ENCODE measurements at regions not wholly inside any gene's neighbourhood (a gene's known extent, or its start where the extent isn't known, plus 50 kb on each side); places are given as distances from the start of the nearest gene placed in this dataset.

GRCh38 chr6:88294702-88295101 is 128.6 kb upstream of the CNR1 start:
- H3K4me3 ChIP-seq (ENCODE audit: insufficient read depth, low read length, poor library complexity, severe bottlenecking) = no peak overlapping the region
- H3K27ac ChIP-seq (ENCODE audit: low read depth, low read length) = no peak overlapping the region
- no peaks in the 10 kb centered on the region for H4K20me1 ChIP-seq (ENCODE audit: low read depth, low read length)
- no peak overlapping the region for H3K4me2 ChIP-seq (ENCODE audit: low read depth, low read length, poor library complexity, severe bottlenecking)
- H3K36me3 ChIP-seq (ENCODE audit: low read length) = no peaks in the 10 kb centered on the region; the same call in 1 of the 2 replicates
- peaks cover 9% of the 10 kb centered on the region; the same call in 1 of the 2 replicates for H3K9me3 ChIP-seq (ENCODE audit: insufficient read depth, low read length)
- no peak overlapping the region for H2AFZ ChIP-seq (ENCODE audit: low read depth, low read length, severe bottlenecking)
- no peaks in the 10 kb centered on the region for H3K9me2 ChIP-seq (replicated peaks; ENCODE audit: insufficient read depth, low read length)
- H3F3A ChIP-seq (ENCODE audit: insufficient read depth) = no peaks in the 10 kb centered on the region
- TF ChIP-seq EZH2phosphoT487 (conservative IDR thresholded peaks at IDR 0.05; ENCODE audit: low read length) = no peak
- TF ChIP-seq CTCF (IDR thresholded peaks at IDR 0.05; ENCODE audit: insufficient read depth, low read length, poor library complexity, severe bottlenecking) = no peak
- no peaks in the 10 kb centered on the region for H3K79me2 ChIP-seq (ENCODE audit: insufficient read depth, low read length)
- no peak overlapping the region for H3K9ac ChIP-seq (ENCODE audit: low read length)
- H3K27me3 ChIP-seq (ENCODE audit: low read length) = no peaks in the 10 kb centered on the region

GRCh38 chr6:88290411-88290810 is 124.3 kb upstream of the CNR1 start:
- H2AFZ ChIP-seq (ENCODE audit: low read depth, low read length, severe bottlenecking) = no peak overlapping the region
- no peak overlapping the region for H3K9ac ChIP-seq (ENCODE audit: low read length)
- H3K9me3 ChIP-seq (ENCODE audit: insufficient read depth, low read length) = peaks cover 9% of the 10 kb centered on the region; the same call in 1 of the 2 replicates
- no peaks in the 10 kb centered on the region for H4K20me1 ChIP-seq (ENCODE audit: low read depth, low read length)
- H3F3A ChIP-seq (ENCODE audit: insufficient read depth) = no peaks in the 10 kb centered on the region
- no peaks in the 10 kb centered on the region; the same call in 1 of the 2 replicates for H3K36me3 ChIP-seq (ENCODE audit: low read length)
- TF ChIP-seq CTCF (IDR thresholded peaks at IDR 0.05; ENCODE audit: insufficient read depth, low read length, poor library complexity, severe bottlenecking) (no peak), EZH2phosphoT487 (conservative IDR thresholded peaks at IDR 0.05; ENCODE audit: low read length) (no peak)
- no peak overlapping the region for H3K27ac ChIP-seq (ENCODE audit: low read depth, low read length)
- H3K79me2 ChIP-seq (ENCODE audit: insufficient read depth, low read length) = no peaks in the 10 kb centered on the region
- H3K4me3 ChIP-seq (ENCODE audit: insufficient read depth, low read length, poor library complexity, severe bottlenecking) = no peak overlapping the region
- no peak overlapping the region for H3K4me2 ChIP-seq (ENCODE audit: low read depth, low read length, poor library complexity, severe bottlenecking)
- no peaks in the 10 kb centered on the region for H3K27me3 ChIP-seq (ENCODE audit: low read length)
- H3K9me2 ChIP-seq (replicated peaks; ENCODE audit: insufficient read depth, low read length) = no peaks in the 10 kb centered on the region

DNA sequence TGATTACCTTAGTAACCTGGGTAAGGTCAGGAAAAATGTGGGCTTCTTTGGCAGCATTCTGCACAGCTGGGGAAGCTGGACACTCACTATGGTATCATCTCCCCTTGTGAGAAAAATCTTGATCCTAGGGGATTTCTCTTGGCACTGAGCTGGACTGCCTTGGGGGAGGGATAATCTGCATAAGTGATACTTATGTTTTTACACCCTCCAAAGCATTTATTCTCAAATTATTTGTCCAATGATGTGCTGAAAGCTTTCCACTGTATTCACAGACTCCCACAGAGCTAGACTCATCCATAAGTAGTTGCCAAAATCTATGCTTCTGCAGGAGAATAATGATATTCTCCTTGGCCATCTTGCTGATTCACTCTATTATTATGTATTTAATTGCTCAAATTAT is 121.5 kb upstream of the CNR1 start:
- no peak overlapping the region for H3K9ac ChIP-seq (ENCODE audit: low read length)
- no peak overlapping the region for H3K4me2 ChIP-seq (ENCODE audit: low read depth, low read length, poor library complexity, severe bottlenecking)
- H3K4me3 ChIP-seq (ENCODE audit: insufficient read depth, low read length, poor library complexity, severe bottlenecking) = no peak overlapping the region
- H3K79me2 ChIP-seq (ENCODE audit: insufficient read depth, low read length) = no peaks in the 10 kb centered on the region
- H3K9me2 ChIP-seq (replicated peaks; ENCODE audit: insufficient read depth, low read length) = no peaks in the 10 kb centered on the region
- no peaks in the 10 kb centered on the region; the same call in 1 of the 2 replicates for H3K36me3 ChIP-seq (ENCODE audit: low read length)
- no peaks in the 10 kb centered on the region for H4K20me1 ChIP-seq (ENCODE audit: low read depth, low read length)
- no peaks in the 10 kb centered on the region for H3K27me3 ChIP-seq (ENCODE audit: low read length)
- peaks cover 9% of the 10 kb centered on the region; the same call in 1 of the 2 replicates for H3K9me3 ChIP-seq (ENCODE audit: insufficient read depth, low read length)
- H3K27ac ChIP-seq (ENCODE audit: low read depth, low read length) = no peak overlapping the region
- TF ChIP-seq CTCF (IDR thresholded peaks at IDR 0.05; ENCODE audit: insufficient read depth, low read length, poor library complexity, severe bottlenecking) = no peak
- no peak for TF ChIP-seq EZH2phosphoT487 (conservative IDR thresholded peaks at IDR 0.05; ENCODE audit: low read length)
- no peak overlapping the region for H2AFZ ChIP-seq (ENCODE audit: low read depth, low read length, severe bottlenecking)
- no peaks in the 10 kb centered on the region for H3F3A ChIP-seq (ENCODE audit: insufficient read depth)
